Common myeloid progenitor, CD34-positive (primary cell): ENCODE measurements at regions not wholly inside any gene's neighbourhood (a gene's known extent, or its start where the extent isn't known, plus 50 kb on each side); places are given as distances from the start of the nearest gene placed in this dataset.

Experiments
- CTCF ChIA-PET: fragments of 350-600 bp; sonication (Branson Sonifier 250); formaldehyde crosslinking; loops from one replicate; lab custom pipeline; 2021; ENCODE audit warnings: antibody characterized with exemption; lab: Charles Lee
- POLR2A ChIA-PET: fragments of 350-600 bp; sonication (Branson Sonifier 250); formaldehyde crosslinking; loops from one replicate; lab custom pipeline; 2021; ENCODE audit warnings: antibody characterized with exemption; lab: Charles Lee
- DNase-seq, 3 donors: peaks; one replicate each; pipeline versions ENCODE4 v3.0.0 to v3.0.0-alpha.2; 2013
- H3K27ac ChIP-seq, 2 experiments: 1 replicate in 1 of 2; 2 replicates in 1 of 2; pipeline ENCODE4 v1.7.0; 2013; ENCODE audit warnings: inconsistent platforms in 2 of 2, low read length in 2 of 2, mild to moderate bottlenecking in 2 of 2, low read depth in 1 of 2, moderate library complexity in 1 of 2; ENCODE audit not compliant: severe bottlenecking in 2 of 2, insufficient read depth in 1 of 2, poor library complexity in 1 of 2
- H3K27me3 ChIP-seq, 5 experiments: replicated peaks in 2 of 5; 1 replicate in 3 of 5; 2 replicates in 2 of 5; pipeline versions ENCODE4 v1.6.1 to v1.7.0; 2013; ENCODE audit warnings: low read length in 4 of 5, mild to moderate bottlenecking in 2 of 5, moderate library complexity in 2 of 5, inconsistent platforms in 1 of 5; ENCODE audit not compliant: insufficient read depth in 5 of 5, control insufficient read depth in 4 of 5
- H3K36me3 ChIP-seq, 4 experiments: 1 replicate in 2 of 4; 2 replicates in 2 of 4; pipeline versions ENCODE4 v1.6.1 to v1.7.0; 2013; ENCODE audit warnings: low read length in 3 of 4, control low read depth in 1 of 4, mild to moderate bottlenecking in 1 of 4; ENCODE audit not compliant: control insufficient read depth in 4 of 4, insufficient read depth in 4 of 4
- H3K4me1 ChIP-seq, 4 experiments: 1 replicate in 3 of 4; 2 replicates in 1 of 4; pipeline versions ENCODE4 v1.6.1 to v1.7.1; 2013; ENCODE audit warnings: low read length in 3 of 4, mild to moderate bottlenecking in 3 of 4, control low read depth in 1 of 4, inconsistent platforms in 1 of 4, moderate library complexity in 1 of 4; ENCODE audit not compliant: control insufficient read depth in 4 of 4, insufficient read depth in 4 of 4; ENCODE audit errors: control extremely low read depth in 1 of 4
- H3K4me3 ChIP-seq, 7 experiments: 1 replicate in 4 of 7; 2 replicates in 3 of 7; pipeline versions ENCODE4 v1.5.1 to v1.7.0; 2013; ENCODE audit warnings: mild to moderate bottlenecking in 7 of 7, low read length in 6 of 7, moderate library complexity in 6 of 7, inconsistent platforms in 2 of 7, low read depth in 2 of 7, control low read depth in 1 of 7; ENCODE audit not compliant: insufficient read depth in 4 of 7, control insufficient read depth in 1 of 7; ENCODE audit errors: extremely low read depth in 1 of 7
- H3K9me3 ChIP-seq, 5 experiments: 1 replicate in 4 of 5; 2 replicates in 1 of 5; pipeline versions ENCODE4 v1.6.1 to v1.7.1; 2013; ENCODE audit warnings: low read length in 4 of 5, mild to moderate bottlenecking in 2 of 5, inconsistent platforms in 1 of 5, low read depth in 1 of 5, moderate library complexity in 1 of 5; ENCODE audit not compliant: control insufficient read depth in 4 of 5, insufficient read depth in 2 of 5; ENCODE audit errors: control extremely low read depth in 1 of 5
- WGBS: methylation state at CpG from one replicate; pipeline ENCODE4 v1.1.5; 2013; ENCODE audit not compliant: insufficient coverage; 5-methylcytosine and 5-hydroxymethylcytosine counted together

DNA sequence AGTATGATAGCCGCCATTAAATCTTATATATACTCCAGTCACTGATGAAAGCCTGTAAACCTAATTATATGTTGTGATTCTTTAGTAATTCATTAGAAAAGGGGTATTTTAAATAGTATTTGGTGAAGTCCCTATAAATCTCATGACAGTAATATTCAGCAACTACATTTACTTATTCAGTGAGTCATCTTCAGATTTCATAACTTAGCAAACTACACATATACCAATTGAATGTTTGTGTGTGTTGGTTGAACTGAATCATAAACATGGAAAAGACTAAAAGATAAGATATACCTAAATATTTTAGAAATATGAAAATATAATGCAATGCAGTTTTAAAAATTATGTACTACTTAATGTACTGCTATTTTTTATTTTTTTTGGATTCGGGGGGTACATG, 1050.4 kb downstream of the MAT2B start:
- Histone ChIP-seq H3K27ac (no peak overlapping the region), H3K27me3 (no peaks in the 10 kb centered on the region), H3K4me3 (no peak overlapping the region), H3K4me1 (no peaks in the 10 kb centered on the region), H3K36me3 (no peaks in the 10 kb centered on the region), H3K9me3 (no peaks in the 10 kb centered on the region)
- ChIA-PET CTCF (no interaction called here), POLR2A (no interaction called here)
- WGBS, result no CpG with 5 or more reads among the region's 2 CpGs
- DNase-seq, result no peak

DNA sequence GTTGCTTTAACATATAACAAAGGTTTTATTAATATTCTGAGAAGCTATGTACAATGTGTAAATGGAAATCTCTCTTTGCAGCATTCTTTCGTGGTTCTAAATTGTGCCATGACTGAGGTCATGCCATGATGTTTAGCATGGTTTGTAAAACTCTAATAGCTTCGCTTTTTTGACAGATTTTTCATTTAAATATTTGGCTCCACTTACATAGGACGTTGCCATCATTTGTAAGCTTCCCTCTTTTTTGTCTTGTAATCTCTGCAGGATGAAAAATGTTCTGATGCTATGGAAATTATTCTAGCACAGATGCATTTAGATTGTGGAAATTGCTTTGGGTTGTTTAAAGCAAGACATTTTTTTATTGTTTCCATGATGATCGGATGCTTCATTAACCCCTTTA, 1054.8 kb downstream of the MAT2B start:
- Histone ChIP-seq H3K9me3 (no peaks in the 10 kb centered on the region), H3K27ac (no peak overlapping the region), H3K4me1 (no peaks in the 10 kb centered on the region), H3K27me3 (no peaks in the 10 kb centered on the region), H3K4me3 (no peak overlapping the region), H3K36me3 (no peaks in the 10 kb centered on the region)
- ChIA-PET POLR2A (no interaction called here), CTCF (interaction anchor here (1.5 kb wide), 1 partner anchor 10 kb away, joined by 3 read pairs; no protein-coding TSS in a partner anchor)
- DNase-seq, result no peak
- WGBS, result 96% methylated on average over 3 of the region's 4 CpGs

DNA sequence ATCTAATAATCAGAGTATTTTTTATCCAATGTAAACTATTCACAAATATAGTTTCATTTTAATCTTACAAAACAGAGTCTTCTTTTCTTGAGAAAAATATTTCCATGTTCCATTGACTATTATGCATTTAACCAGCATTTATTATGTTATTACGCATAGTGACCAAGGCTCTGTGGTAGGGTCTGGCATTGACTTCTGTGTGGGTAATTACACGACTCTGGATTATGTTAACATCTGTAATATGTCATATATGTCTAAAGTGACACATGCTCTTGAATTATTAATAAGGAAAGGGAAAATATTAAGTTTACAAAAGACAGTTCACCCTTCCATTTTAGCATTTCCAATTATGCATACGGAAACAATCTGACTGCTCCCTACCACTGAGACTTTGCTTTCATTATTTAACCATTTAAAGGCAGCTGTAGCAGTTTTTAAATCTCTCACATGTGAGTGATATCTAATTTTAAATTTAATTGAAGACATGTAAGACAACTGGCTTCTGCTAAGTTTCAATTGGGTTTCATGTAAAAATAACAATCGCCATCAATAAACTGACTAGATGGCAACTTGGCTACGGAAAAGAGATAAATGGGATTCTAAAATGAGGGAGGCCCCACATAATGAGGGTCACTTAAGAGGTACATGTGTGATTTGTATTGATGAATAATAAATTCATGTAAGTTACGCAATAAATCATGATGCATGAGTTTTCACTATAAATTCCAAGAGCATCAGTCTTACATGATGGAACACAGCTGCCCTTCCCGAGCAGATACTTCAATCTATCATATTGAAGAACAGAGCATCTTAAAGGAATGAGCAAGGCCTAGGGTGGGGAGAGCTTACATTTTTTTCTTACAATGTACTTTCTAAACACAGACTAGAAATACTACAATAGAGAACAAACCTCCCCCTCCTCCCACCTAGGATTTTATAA, 1056.8 kb downstream of the MAT2B start:
- H3K4me3 ChIP-seq, result no peak overlapping the region
- no peak for DNase-seq
- POLR2A ChIA-PET, result no interaction called here
- no peak overlapping the region for H3K27ac ChIP-seq
- H3K36me3 ChIP-seq, result no peaks in the 10 kb centered on the region
- no peaks in the 10 kb centered on the region for H3K4me1 ChIP-seq
- 100% methylated on average over 2 of the region's 7 CpGs for WGBS
- H3K27me3 ChIP-seq, result no peaks in the 10 kb centered on the region
- no peaks in the 10 kb centered on the region for H3K9me3 ChIP-seq
- CTCF ChIA-PET, result no interaction called here

- Histone ChIP-seq H3K36me3 (no peaks in the 10 kb centered on the region), H3K4me1 (no peaks in the 10 kb centered on the region), H3K27ac (no peak overlapping the region), H3K9me3 (no peaks in the 10 kb centered on the region), H3K27me3 (no peaks in the 10 kb centered on the region), H3K4me3 (no peak overlapping the region)
- CTCF ChIA-PET, result no interaction called here
- DNase-seq, result no peak
- WGBS, result no CpG with 5 or more reads among the region's 1 CpG
- POLR2A ChIA-PET, result no interaction called here
Observed at GRCh38 chr5:164563370-164563769, 1058.0 kb downstream of the MAT2B start.

DNA sequence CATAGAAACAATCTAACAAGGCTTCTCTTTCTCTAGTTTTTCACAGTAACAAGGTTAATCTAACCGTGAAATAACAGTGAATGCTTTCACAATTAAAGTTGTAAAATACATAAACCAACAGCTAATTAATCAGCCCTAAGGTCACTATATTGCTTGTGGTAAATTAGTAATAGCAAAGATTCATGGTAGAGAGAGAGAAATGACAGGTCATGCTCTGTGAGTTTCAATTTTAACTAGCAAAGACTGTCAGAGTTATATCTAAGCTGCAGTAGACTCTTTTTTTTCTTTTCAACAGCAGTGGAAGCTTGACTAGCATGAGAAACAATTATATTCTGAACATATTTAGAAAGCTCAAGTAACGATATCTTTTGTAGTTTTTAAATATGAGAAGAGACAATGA, 1068.0 kb downstream of the MAT2B start:
- DNase-seq, result no peak
- H3K4me1 ChIP-seq, result no peaks in the 10 kb centered on the region
- H3K27ac ChIP-seq, result no peak overlapping the region
- H3K9me3 ChIP-seq, result no peaks in the 10 kb centered on the region
- WGBS, result no CpG with 5 or more reads among the region's 2 CpGs
- no peaks in the 10 kb centered on the region for H3K27me3 ChIP-seq
- POLR2A ChIA-PET, result no interaction called here
- CTCF ChIA-PET, result no interaction called here
- H3K36me3 ChIP-seq, result no peaks in the 10 kb centered on the region
- no peak overlapping the region for H3K4me3 ChIP-seq

GRCh38 chr5:164577201-164577600, 1071.8 kb downstream of the MAT2B start:
- Histone ChIP-seq H3K9me3 (no peaks in the 10 kb centered on the region), H3K4me1 (no peaks in the 10 kb centered on the region), H3K27ac (no peak overlapping the region), H3K27me3 (no peaks in the 10 kb centered on the region), H3K4me3 (no peak overlapping the region), H3K36me3 (no peaks in the 10 kb centered on the region)
- DNase-seq, result no peak
- POLR2A ChIA-PET, result no interaction called here
- WGBS, result no CpG with 5 or more reads among the region's 2 CpGs
- CTCF ChIA-PET, result no interaction called here

- 92% methylated on average over 2 of the region's 2 CpGs for WGBS
- no peak for DNase-seq
- Histone ChIP-seq H3K36me3 (no peaks in the 10 kb centered on the region), H3K27me3 (no peaks in the 10 kb centered on the region), H3K27ac (no peak overlapping the region), H3K4me3 (no peak overlapping the region), H3K4me1 (no peaks in the 10 kb centered on the region), H3K9me3 (no peaks in the 10 kb centered on the region)
- POLR2A ChIA-PET, result no interaction called here
- CTCF ChIA-PET, result no interaction called here
Observed at GRCh38 chr5:164577742-164578141, 1072.3 kb downstream of the MAT2B start.
